ENCODE measurements at regions not wholly inside any gene's neighbourhood (a gene's known extent, or its start where the extent isn't known, plus 50 kb on each side); places are given as distances from the start of the nearest gene placed in this dataset.

- TF ChIP-seq POLR2A (IDR thresholded peaks at IDR 0.05) (no peak), CTCF (IDR thresholded peaks at IDR 0.05) (no peak)
Observed at GRCh38 chr11:111067994-111068393, 177.5 kb upstream of the POU2AF2 start.
